ENCODE measurements at regions not wholly inside any gene's neighbourhood (a gene's known extent, or its start where the extent isn't known, plus 50 kb on each side); places are given as distances from the start of the nearest gene placed in this dataset.

- Histone ChIP-seq H3K4me1 (no peaks in the 10 kb centered on the region), H3K27ac (no peak overlapping the region), H3K36me3 (no peaks in the 10 kb centered on the region), H3K27me3 (no peaks in the 10 kb centered on the region), H3K9me3 (no peaks in the 10 kb centered on the region), H3K4me3 (no peak overlapping the region)
- TF ChIP-seq POLR2A (IDR thresholded peaks at IDR 0.05) = no peak
- TF ChIP-seq CTCF (IDR thresholded peaks at IDR 0.05) = no peak
- no peak for DNase-seq
These were observed 488.4 kb upstream of the JAG1 start for GRCh38 chr20:11162026-11162775.

DNA sequence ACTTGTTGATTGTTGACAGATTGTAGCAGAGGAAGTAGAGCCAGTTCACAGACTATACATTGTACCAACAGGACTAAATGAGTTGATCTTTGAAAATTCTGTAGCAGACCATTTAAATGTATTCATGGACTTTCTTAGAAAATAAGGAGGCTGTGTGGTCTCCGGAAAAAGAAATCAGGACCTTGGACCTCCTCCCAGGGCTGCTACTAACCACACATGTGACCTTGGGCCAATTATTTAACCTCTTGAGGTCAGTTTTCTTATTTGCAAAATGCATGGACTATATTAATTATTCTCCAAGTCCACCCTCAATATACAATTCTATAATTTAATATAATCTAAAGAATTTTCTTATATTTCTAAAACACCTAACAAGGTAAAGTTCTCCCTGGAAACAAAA lies 492.0 kb upstream of the JAG1 start:
- H3K36me3 ChIP-seq = no peaks in the 10 kb centered on the region
- no peak for DNase-seq
- no peak for TF ChIP-seq POLR2A (IDR thresholded peaks at IDR 0.05)
- H3K27me3 ChIP-seq = no peaks in the 10 kb centered on the region
- H3K9me3 ChIP-seq = no peaks in the 10 kb centered on the region
- H3K27ac ChIP-seq = no peak overlapping the region
- H3K4me1 ChIP-seq = no peaks in the 10 kb centered on the region
- no peak overlapping the region for H3K4me3 ChIP-seq

DNA sequence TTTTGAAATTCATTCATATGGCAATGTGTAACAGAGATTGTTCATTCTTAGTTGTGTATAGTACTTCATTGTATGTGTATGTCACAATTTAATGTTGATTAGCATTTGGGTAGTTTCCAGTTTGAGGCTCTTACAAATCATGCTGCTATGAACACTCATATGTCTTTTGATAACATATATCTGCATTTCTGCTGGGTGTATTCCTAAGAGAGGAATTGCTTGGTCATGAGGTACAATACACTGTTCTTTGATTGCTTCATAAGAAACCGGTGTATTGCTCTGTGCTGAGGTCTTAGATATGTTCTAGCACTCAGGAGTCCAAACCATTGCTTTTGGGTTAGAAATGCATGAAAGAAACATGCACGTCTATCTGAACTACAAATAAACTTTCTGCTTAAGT lies 492.9 kb upstream of the JAG1 start:
- Histone ChIP-seq H3K9me3 (no peaks in the 10 kb centered on the region), H3K27ac (no peak overlapping the region), H3K27me3 (no peaks in the 10 kb centered on the region), H3K4me3 (no peak overlapping the region), H3K36me3 (no peaks in the 10 kb centered on the region), H3K4me1 (no peaks in the 10 kb centered on the region)
- TF ChIP-seq POLR2A (IDR thresholded peaks at IDR 0.05) = no peak
- no peak for TF ChIP-seq CTCF (IDR thresholded peaks at IDR 0.05)
- no peak for DNase-seq

DNA sequence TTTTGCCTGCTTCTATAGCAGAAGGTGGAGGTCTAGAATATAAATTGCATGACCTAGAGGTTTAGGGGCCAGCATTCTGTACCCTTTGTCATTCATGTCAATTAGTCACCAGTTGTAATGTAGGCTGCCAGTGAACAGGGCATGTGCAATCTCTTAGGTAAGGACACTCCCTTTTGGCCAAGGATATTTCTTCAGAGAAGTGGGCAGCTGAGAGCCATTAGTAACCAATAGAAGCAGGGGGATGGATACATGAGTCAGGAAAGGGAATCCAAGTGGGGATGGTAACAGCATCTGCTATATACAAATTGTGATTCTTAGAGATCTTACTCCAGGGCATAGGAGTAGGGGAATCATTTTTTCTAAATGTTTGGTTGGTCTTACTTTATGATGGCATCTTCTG lies 494.2 kb upstream of the JAG1 start:
- Histone ChIP-seq H3K27ac (no peak overlapping the region), H3K4me1 (no peaks in the 10 kb centered on the region), H3K36me3 (no peaks in the 10 kb centered on the region), H3K9me3 (no peaks in the 10 kb centered on the region), H3K4me3 (no peak overlapping the region), H3K27me3 (no peaks in the 10 kb centered on the region)
- no peak for DNase-seq
- TF ChIP-seq CTCF (IDR thresholded peaks at IDR 0.05) = no peak
- no peak for TF ChIP-seq POLR2A (IDR thresholded peaks at IDR 0.05)

DNA sequence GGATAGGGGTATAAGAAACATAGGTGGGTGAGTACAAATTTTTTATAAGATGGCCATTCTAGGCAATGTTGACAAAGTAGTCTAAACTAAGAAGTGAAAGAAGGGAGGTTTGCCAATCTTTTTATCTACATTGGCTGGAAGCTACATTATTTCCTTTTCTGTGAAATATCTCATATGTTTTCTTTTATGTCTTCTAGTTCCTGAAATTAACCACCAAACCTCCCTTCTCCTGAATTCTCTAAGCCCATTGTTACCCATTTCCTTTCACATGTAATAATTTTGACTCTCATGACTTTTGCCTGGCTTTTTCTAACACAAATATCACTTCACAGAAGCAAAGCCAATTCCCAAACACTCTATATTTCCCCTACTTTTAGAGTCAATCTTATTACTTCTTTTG lies 496.2 kb upstream of the JAG1 start:
- Histone ChIP-seq H3K4me3 (no peak overlapping the region), H3K27ac (no peak overlapping the region), H3K9me3 (no peaks in the 10 kb centered on the region), H3K4me1 (no peaks in the 10 kb centered on the region), H3K36me3 (no peaks in the 10 kb centered on the region), H3K27me3 (no peaks in the 10 kb centered on the region)
- no peak for DNase-seq
- TF ChIP-seq POLR2A (IDR thresholded peaks at IDR 0.05) (no peak), CTCF (IDR thresholded peaks at IDR 0.05) (no peak)

- H3K4me1 ChIP-seq = no peaks in the 10 kb centered on the region
- TF ChIP-seq POLR2A (IDR thresholded peaks at IDR 0.05) = no peak
- no peak for TF ChIP-seq CTCF (IDR thresholded peaks at IDR 0.05)
- H3K9me3 ChIP-seq = no peaks in the 10 kb centered on the region
- H3K4me3 ChIP-seq = no peak overlapping the region
- no peak overlapping the region for H3K27ac ChIP-seq
- H3K36me3 ChIP-seq = no peaks in the 10 kb centered on the region
- H3K27me3 ChIP-seq = no peaks in the 10 kb centered on the region
- no peak for DNase-seq
These were observed 496.8 kb upstream of the JAG1 start for GRCh38 chr20:11170565-11170964.

Data from Peyer's patch (tissue), 4 donors.